Psoas muscle (tissue), 7 donors: ENCODE measurements at regions not wholly inside any gene's neighbourhood (a gene's known extent, or its start where the extent isn't known, plus 50 kb on each side); places are given as distances from the start of the nearest gene placed in this dataset.

Source experiments
- ATAC-seq, 4 donors: fragments of 200-7000 bp; cut with Tn5 transposase; one replicate each; pipeline ENCODE4 v1.9.1; 2020; ENCODE audit warnings: moderate library complexity in 3 of 4, mild to moderate bottlenecking in 2 of 4
- DNase-seq, 2 donors: peaks; one replicate each; pipeline ENCODE4 v3.0.0-alpha.2; 2020
- H3K27ac ChIP-seq: fragments of 200-600 bp; one replicate; pipeline ENCODE4 v1.8.0; 2022
- H3K27me3 ChIP-seq, 3 donors: fragments of 200-600 bp in 1 of 3; one replicate each; pipeline versions ENCODE4 v1.6.1 to v1.8.0; 2013 to 2022; ENCODE audit warnings: low read length in 2 of 3, mild to moderate bottlenecking in 2 of 3, moderate library complexity in 1 of 3; ENCODE audit not compliant: insufficient read depth in 3 of 3
- H3K36me3 ChIP-seq, 2 donors: fragments of 200-600 bp in 1 of 2; one replicate each; pipeline versions ENCODE4 v1.6.1 to v1.8.0; 2013 to 2022; ENCODE audit warnings: low read depth in 1 of 2, mild to moderate bottlenecking in 1 of 2, moderate library complexity in 1 of 2; ENCODE audit not compliant: insufficient read depth in 1 of 2
- H3K4me1 ChIP-seq: fragments of 200-600 bp; one replicate; pipeline ENCODE4 v1.8.0; 2022
- H3K4me3 ChIP-seq: fragments of 200-600 bp; one replicate; pipeline ENCODE4 v1.8.0; 2022; ENCODE audit warnings: mild to moderate bottlenecking
- H3K9me3 ChIP-seq: fragments of 200-600 bp; one replicate; pipeline ENCODE4 v1.8.0; 2022
- WGBS, 3 donors: extraction: QIAGEN DNeasy Blood & Tissue Kit; methylation state at CpG; one replicate each; pipeline versions ENCODE4 v1.1.6 to v1.1.7; 2013; 5-methylcytosine and 5-hydroxymethylcytosine counted together
- intact Hi-C, 2 donors: fragments of 100-400 bp; cut with DNase I; formaldehyde crosslinking; loops; one replicate each; pipeline versions ENCODE4 v1.11.0 to v1.14.2; 2022
- TF ChIP-seq, protein P1 (sequence below): fragments of 200-600 bp; IDR thresholded peaks from one replicate; pipeline ENCODE4 v1.8.0; 2022; ENCODE audit warnings: antibody characterized with exemption
- donor health status: healthy with polysubstance abuse.
- donor health status: DM: no; HTN: no; CAD: no; lungs with moderate emphysema.
- donor health status: Bipolar disorder and iron deficiency.
- donor health status: healthy.
- donor health status: DM: yes; HTN: yes; CAD: no.
- donor health status: DM: no; HTN: no; CAD: no.
- donor health status: DM: yes; HTN: yes; CAD: no.

DNA sequence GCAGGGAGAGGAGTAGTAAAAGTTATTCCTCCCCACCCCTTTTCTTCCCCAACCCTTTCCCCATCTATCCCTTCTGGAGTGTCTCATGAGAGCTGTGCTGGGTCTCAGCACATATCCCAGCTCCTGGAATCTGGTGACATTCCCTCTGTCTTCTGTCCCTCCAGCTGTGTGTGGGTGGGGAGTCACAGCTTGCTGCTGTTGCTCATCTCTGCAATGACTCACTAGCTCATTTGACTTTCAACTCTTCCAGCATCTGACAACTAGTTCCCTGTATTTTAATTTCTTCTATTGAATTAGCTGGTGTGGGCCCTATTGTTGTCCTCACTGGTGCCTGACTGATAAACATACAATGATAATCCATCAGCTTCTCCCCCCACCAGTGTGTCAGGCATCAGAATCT, 198.9 kb upstream of the AUTS2 start:
- Histone ChIP-seq H3K9me3 (no peaks in the 10 kb centered on the region), H3K36me3 (no peaks in the 10 kb centered on the region), H3K27ac (no peak overlapping the region), H3K4me1 (no peaks in the 10 kb centered on the region), H3K27me3 (no peaks in the 10 kb centered on the region), H3K4me3 (no peak overlapping the region)
- intact Hi-C loops = no loop called here
- ATAC-seq (peak in 1 of 4 donors; percentile 42), DNase-seq (no peak)
- TF ChIP-seq, protein P1, sequence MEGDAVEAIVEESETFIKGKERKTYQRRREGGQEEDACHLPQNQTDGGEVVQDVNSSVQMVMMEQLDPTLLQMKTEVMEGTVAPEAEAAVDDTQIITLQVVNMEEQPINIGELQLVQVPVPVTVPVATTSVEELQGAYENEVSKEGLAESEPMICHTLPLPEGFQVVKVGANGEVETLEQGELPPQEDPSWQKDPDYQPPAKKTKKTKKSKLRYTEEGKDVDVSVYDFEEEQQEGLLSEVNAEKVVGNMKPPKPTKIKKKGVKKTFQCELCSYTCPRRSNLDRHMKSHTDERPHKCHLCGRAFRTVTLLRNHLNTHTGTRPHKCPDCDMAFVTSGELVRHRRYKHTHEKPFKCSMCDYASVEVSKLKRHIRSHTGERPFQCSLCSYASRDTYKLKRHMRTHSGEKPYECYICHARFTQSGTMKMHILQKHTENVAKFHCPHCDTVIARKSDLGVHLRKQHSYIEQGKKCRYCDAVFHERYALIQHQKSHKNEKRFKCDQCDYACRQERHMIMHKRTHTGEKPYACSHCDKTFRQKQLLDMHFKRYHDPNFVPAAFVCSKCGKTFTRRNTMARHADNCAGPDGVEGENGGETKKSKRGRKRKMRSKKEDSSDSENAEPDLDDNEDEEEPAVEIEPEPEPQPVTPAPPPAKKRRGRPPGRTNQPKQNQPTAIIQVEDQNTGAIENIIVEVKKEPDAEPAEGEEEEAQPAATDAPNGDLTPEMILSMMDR = no peak

DNA sequence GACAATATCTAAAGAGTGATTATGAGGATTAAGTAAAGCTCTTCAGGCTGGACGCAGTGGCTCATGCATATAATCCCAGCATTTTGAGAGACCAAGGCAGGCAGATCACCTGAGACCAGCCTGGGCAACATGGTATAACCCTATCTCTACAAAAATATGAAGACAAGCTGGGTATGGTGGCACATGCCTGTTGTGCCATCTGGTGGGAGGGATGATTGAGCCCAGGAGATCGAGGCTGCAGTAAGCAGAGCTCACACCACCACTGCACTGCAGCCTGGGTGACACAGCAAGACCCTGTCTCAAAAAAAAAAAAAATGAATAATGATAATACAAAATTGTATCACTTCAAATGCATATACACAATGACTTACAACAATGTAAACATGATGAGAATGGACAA, 195.6 kb upstream of the AUTS2 start:
- DNase-seq (no peak), ATAC-seq (no peak)
- intact Hi-C loops = no loop called here
- Histone ChIP-seq H3K27me3 (no peaks in the 10 kb centered on the region), H3K27ac (no peak overlapping the region), H3K36me3 (no peaks in the 10 kb centered on the region), H3K9me3 (no peaks in the 10 kb centered on the region), H3K4me3 (no peak overlapping the region), H3K4me1 (no peaks in the 10 kb centered on the region)
- WGBS, 3 donors = 65 to 71% (median 71%) methylated on average over 2 of the region's 2 CpGs
- TF ChIP-seq, protein P1 = no peak

DNA sequence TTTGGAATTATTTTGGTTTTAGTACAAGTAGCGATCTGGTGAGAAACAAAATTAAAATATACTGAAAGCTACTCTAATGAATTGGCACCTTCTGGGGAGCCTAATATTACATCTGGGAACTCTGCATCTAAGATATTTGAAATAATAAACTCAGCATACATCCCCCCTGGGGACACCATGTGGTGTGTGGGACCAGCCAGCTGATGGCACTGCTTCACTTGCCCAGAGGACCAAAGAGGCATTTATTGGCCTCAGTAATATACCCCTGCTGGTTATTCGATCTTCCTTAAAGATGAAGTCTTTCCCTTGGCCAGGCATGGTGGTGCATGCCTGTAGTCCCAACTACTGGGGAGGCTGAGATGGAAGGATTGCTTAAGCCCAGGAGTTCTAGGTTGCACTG, 195.1 kb upstream of the AUTS2 start:
- TF ChIP-seq, protein P1 = peak; percentile 19
- 46 to 65% (median 53%) methylated on average over 2 of the region's 2 CpGs for WGBS, 3 donors
- Histone ChIP-seq H3K27me3 (no peaks in the 10 kb centered on the region), H3K36me3 (no peaks in the 10 kb centered on the region), H3K27ac (no peak overlapping the region), H3K4me3 (no peak overlapping the region), H3K4me1 (no peaks in the 10 kb centered on the region), H3K9me3 (no peaks in the 10 kb centered on the region)
- intact Hi-C loops = no loop called here
- DNase-seq = no peak
- no peak for ATAC-seq

DNA sequence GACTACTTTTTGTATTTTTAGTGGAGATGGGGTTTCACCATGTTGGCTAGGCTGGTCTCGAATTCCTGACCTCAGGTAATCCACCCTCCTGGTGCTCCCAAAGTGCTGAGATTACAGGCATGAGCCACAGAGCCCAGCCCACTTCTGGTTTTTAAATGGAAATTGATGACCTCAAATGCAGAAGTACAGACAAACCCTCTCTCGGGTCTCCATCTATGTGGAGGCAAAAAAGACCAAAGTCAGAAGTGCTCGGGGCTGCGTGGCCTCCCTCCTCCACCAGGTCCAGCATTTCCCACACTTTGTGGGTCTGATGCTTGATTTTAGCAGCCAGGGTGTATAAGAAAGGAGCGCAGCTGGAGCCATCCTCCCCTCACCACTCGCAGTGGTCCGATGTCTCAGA, 187.3 kb upstream of the AUTS2 start:
- H3K36me3 ChIP-seq = no peaks in the 10 kb centered on the region
- no peaks in the 10 kb centered on the region for H3K9me3 ChIP-seq
- DNase-seq (no peak), ATAC-seq (no peak)
- no peaks in the 10 kb centered on the region for H3K27me3 ChIP-seq
- TF ChIP-seq, protein P1 = no peak
- no peak overlapping the region for H3K27ac ChIP-seq
- WGBS, 3 donors = 69 to 78% (median 76%) methylated on average over 7 of the region's 7 CpGs
- H3K4me1 ChIP-seq = no peaks in the 10 kb centered on the region
- no peak overlapping the region for H3K4me3 ChIP-seq
- intact Hi-C loops = no loop called here

DNA sequence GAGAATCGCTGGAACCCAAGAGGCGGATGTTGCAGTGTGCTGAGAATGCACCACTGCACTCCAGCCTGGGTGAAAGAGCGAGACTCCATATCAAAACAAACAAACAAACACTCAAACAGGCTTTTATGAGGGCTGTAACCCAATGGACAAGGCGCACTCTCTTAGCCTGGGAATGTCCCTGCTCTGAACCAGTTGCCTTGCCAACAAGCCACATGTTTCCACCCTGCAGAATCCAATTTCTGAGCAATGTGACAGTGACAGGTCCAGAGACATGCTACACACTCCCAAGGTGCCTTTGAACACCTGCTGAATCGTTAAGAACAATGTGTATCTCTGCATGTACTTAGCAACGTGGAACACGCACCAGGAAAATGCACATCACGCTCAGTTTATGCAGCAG, 186.8 kb upstream of the AUTS2 start:
- TF ChIP-seq, protein P1 = no peak
- 59 to 63% (median 63%) methylated on average over 8 of the region's 8 CpGs for WGBS, 3 donors
- no peak for DNase-seq
- no peak overlapping the region for H3K27ac ChIP-seq
- H3K27me3 ChIP-seq = no peaks in the 10 kb centered on the region
- intact Hi-C loops = no loop called here
- peak in 3 of 4 donors; percentile 25 to 35 (median 34) for ATAC-seq
- no peaks in the 10 kb centered on the region for H3K4me1 ChIP-seq
- no peak overlapping the region for H3K4me3 ChIP-seq
- no peaks in the 10 kb centered on the region for H3K36me3 ChIP-seq
- no peaks in the 10 kb centered on the region for H3K9me3 ChIP-seq
